Smooth muscle cell (in vitro differentiated cells): ENCODE measurements at regions not wholly inside any gene's neighbourhood (a gene's known extent, or its start where the extent isn't known, plus 50 kb on each side); places are given as distances from the start of the nearest gene placed in this dataset.

Source experiments
- DNase-seq: peaks from one replicate; lab custom pipeline; 2025; ENCODE audit not compliant: unreplicated experiment; lab: John Stamatoyannopoulos, UW
- H2AFZ ChIP-seq: fragments of 200-600 bp; sonication (generic); 2 replicates; pipeline ENCODE4 v1.6.0; 2016; ENCODE audit warnings: antibody characterized with exemption, low read depth, mild to moderate bottlenecking
- H3F3A ChIP-seq: fragments of 200-600 bp; sonication (generic); 2 replicates; pipeline ENCODE4 v1.6.0; 2017; ENCODE audit warnings: antibody characterized with exemption, low read depth
- H3K27ac ChIP-seq: fragments of 200-600 bp; sonication (generic); 2 replicates; pipeline ENCODE4 v1.5.1; 2016; ENCODE audit warnings: low read depth, mild to moderate bottlenecking
- H3K27me3 ChIP-seq: fragments of 200-600 bp; sonication (generic); 2 replicates; pipeline ENCODE4 v1.6.1; 2016; ENCODE audit warnings: low read depth, mild to moderate bottlenecking
- H3K36me3 ChIP-seq: fragments of 200-600 bp; sonication (generic); 2 replicates; pipeline ENCODE4 v1.5.1; 2016; ENCODE audit warnings: low read depth
- H3K4me1 ChIP-seq: fragments of 200-600 bp; sonication (generic); 2 replicates; pipeline ENCODE4 v1.5.1; 2016; ENCODE audit warnings: low read depth
- H3K4me2 ChIP-seq: fragments of 200-600 bp; sonication (generic); 2 replicates; pipeline ENCODE4 v1.6.0; 2016; ENCODE audit warnings: mild to moderate bottlenecking
- H3K4me3 ChIP-seq: fragments of 200-600 bp; sonication (generic); 2 replicates; pipeline ENCODE4 v1.5.1; 2016; ENCODE audit warnings: mild to moderate bottlenecking
- H3K79me2 ChIP-seq: fragments of 200-600 bp; sonication (generic); 2 replicates; pipeline ENCODE4 v1.6.0; 2016; ENCODE audit warnings: low read depth, mild to moderate bottlenecking
- H3K9ac ChIP-seq: fragments of 200-600 bp; sonication (generic); 2 replicates; pipeline ENCODE4 v1.6.0; 2016; ENCODE audit warnings: low read depth
- H3K9me3 ChIP-seq: fragments of 200-600 bp; sonication (generic); replicated peaks from 2 replicates; pipeline ENCODE4 v1.5.1; 2016; ENCODE audit warnings: low read depth
- H4K20me1 ChIP-seq: fragments of 200-600 bp; sonication (generic); 2 replicates; pipeline ENCODE4 v1.6.0; 2016; ENCODE audit warnings: low read depth
- WGBS: methylation state at CpG from one replicate; pipeline ENCODE4 v1.1.7; 2016; ENCODE audit warnings: low lambda C conversion rate; 5-methylcytosine and 5-hydroxymethylcytosine counted together
- TF ChIP-seq, protein P1 (sequence below): fragments of 200-600 bp; sonication (generic); IDR thresholded peaks from 2 replicates; pipeline ENCODE4 v1.5.1; 2017; ENCODE audit warnings: borderline replicate concordance, mild to moderate bottlenecking, antibody characterized with exemption; ENCODE audit not compliant: insufficient read depth, poor library complexity, severe bottlenecking

GRCh38 chr5:133730866-133731265 is 118.5 kb upstream of the FSTL4 start:
- no peaks in the 10 kb centered on the region for H3K4me1 ChIP-seq
- TF ChIP-seq, protein P1, sequence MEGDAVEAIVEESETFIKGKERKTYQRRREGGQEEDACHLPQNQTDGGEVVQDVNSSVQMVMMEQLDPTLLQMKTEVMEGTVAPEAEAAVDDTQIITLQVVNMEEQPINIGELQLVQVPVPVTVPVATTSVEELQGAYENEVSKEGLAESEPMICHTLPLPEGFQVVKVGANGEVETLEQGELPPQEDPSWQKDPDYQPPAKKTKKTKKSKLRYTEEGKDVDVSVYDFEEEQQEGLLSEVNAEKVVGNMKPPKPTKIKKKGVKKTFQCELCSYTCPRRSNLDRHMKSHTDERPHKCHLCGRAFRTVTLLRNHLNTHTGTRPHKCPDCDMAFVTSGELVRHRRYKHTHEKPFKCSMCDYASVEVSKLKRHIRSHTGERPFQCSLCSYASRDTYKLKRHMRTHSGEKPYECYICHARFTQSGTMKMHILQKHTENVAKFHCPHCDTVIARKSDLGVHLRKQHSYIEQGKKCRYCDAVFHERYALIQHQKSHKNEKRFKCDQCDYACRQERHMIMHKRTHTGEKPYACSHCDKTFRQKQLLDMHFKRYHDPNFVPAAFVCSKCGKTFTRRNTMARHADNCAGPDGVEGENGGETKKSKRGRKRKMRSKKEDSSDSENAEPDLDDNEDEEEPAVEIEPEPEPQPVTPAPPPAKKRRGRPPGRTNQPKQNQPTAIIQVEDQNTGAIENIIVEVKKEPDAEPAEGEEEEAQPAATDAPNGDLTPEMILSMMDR = no peak
- H3K27me3 ChIP-seq = no peaks in the 10 kb centered on the region
- no peaks in the 10 kb centered on the region for H3F3A ChIP-seq
- 91% methylated on average over 7 of the region's 7 CpGs for WGBS
- DNase-seq = no peak
- H3K79me2 ChIP-seq = no peaks in the 10 kb centered on the region
- H3K27ac ChIP-seq = no peak overlapping the region
- H3K9ac ChIP-seq = no peak overlapping the region
- no peak overlapping the region for H3K4me3 ChIP-seq
- H3K36me3 ChIP-seq = no peaks in the 10 kb centered on the region
- no peak overlapping the region for H3K4me2 ChIP-seq
- no peaks in the 10 kb centered on the region for H3K9me3 ChIP-seq
- no peak overlapping the region for H2AFZ ChIP-seq
- no peaks in the 10 kb centered on the region for H4K20me1 ChIP-seq

DNA sequence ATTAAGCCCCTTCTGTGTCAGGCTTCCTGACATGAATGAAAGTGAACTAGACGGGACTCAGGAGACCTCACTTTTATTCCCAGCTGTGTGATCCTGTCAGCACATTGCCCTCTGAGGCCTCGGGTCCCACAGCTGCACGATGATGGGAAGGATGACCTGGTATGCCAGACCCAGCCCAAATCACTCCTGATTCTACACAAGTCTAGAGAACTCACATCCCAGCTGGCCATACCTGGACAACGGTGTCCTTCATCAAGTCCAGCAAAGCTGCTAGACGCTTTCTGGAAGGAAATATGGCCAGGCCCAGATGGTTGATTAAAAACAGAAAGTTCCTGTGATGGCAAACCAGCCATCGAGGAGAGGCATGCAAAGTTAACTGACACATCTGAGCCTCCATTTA is 118.0 kb upstream of the FSTL4 start:
- 97% methylated on average over 6 of the region's 6 CpGs for WGBS
- Histone ChIP-seq H2AFZ (no peak overlapping the region), H3F3A (no peaks in the 10 kb centered on the region)

DNA sequence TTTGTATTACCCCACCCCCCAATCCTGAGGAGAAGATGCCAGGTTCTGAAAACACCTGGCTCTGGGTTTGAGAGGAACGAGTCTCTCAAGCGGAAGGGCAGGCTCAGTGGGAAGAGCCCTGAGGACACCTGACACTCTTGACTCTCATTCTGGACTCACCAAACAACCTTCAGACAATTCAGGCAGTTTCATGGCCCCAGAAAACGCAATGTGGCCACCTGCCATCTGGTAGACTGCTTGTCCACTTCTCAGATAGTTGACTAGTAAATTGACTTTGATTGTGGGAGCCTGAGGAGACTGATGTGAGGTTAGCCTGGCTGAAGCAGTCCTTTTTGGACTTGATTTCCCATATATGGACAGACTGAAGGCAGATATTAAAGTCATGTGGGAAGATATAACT is 117.5 kb upstream of the FSTL4 start:
- Histone ChIP-seq H4K20me1 (no peaks in the 10 kb centered on the region), H3K27ac (no peak overlapping the region), H3K27me3 (peaks cover 3% of the 10 kb centered on the region), H2AFZ (no peak overlapping the region), H3K4me1 (no peaks in the 10 kb centered on the region), H3K9ac (no peak overlapping the region), H3F3A (no peaks in the 10 kb centered on the region), H3K36me3 (no peaks in the 10 kb centered on the region), H3K9me3 (no peaks in the 10 kb centered on the region), H3K4me3 (no peak overlapping the region), H3K79me2 (no peaks in the 10 kb centered on the region), H3K4me2 (no peak overlapping the region)
- no peak for DNase-seq
- TF ChIP-seq, protein P1 = no peak
- WGBS = 92% methylated on average over 3 of the region's 3 CpGs

More for the DNA sequence above, 118.0 kb upstream of the FSTL4 start:
- H3K36me3 ChIP-seq = no peaks in the 10 kb centered on the region
- H3K27me3 ChIP-seq = no peaks in the 10 kb centered on the region
- no peak overlapping the region for H3K27ac ChIP-seq
- no peak overlapping the region for H3K4me2 ChIP-seq
- no peaks in the 10 kb centered on the region for H3K4me1 ChIP-seq
- H4K20me1 ChIP-seq = no peaks in the 10 kb centered on the region
- H3K9me3 ChIP-seq = no peaks in the 10 kb centered on the region
- TF ChIP-seq, protein P1 = no peak
- no peak overlapping the region for H3K9ac ChIP-seq
- no peak overlapping the region for H3K4me3 ChIP-seq
- DNase-seq = no peak
- no peaks in the 10 kb centered on the region for H3K79me2 ChIP-seq

DNA sequence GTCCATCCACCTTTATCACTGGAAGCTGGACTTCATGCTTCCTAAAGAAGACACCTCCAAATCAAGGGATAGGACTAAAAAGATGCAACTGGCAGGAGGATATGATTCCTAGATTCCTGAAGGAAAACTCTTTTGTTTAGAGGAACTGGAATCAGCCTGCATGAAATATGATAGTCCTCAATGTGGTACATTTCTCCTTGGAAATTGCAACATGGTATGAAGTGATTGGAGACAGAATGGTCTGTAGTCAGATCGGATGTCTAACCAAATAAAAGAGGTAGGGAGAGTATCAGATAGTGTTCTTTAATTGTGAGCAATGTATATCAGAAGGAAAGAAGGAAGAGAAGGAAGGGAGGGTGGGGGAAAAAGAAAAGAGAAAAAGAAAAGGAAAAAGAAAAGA is 116.1 kb upstream of the FSTL4 start:
- Histone ChIP-seq H3K4me2 (no peak overlapping the region), H3K9ac (no peak overlapping the region), H3K27me3 (peaks cover 3% of the 10 kb centered on the region), H3F3A (no peaks in the 10 kb centered on the region), H3K4me1 (no peaks in the 10 kb centered on the region), H4K20me1 (no peaks in the 10 kb centered on the region), H3K4me3 (no peak overlapping the region), H3K27ac (no peak overlapping the region), H3K36me3 (no peaks in the 10 kb centered on the region), H2AFZ (no peak overlapping the region), H3K9me3 (no peaks in the 10 kb centered on the region), H3K79me2 (no peaks in the 10 kb centered on the region)
- 93% methylated on average over 1 of the region's 1 CpG for WGBS
- DNase-seq = no peak
- TF ChIP-seq, protein P1 = no peak
